ENCODE measurements at regions not wholly inside any gene's neighbourhood (a gene's known extent, or its start where the extent isn't known, plus 50 kb on each side); places are given as distances from the start of the nearest gene placed in this dataset.

DNA sequence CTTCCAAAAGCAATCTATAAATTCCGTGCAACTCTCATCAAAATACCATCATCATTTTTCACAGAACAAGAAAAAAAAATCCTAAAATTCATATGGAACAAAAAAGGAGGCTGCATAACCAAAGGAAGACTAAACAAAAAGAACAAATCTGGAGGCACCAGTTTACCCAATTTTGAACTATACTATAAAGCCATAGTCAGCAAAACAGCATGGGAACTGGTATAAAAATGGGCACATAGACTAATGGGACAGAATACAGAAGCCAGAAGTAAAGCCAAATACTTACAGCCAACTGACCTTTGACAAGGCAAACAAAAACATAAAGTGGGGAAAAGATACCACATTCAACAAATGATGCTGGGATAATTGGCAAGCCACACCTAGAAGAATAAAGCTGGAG is 753.5 kb upstream of the PABPC4L start:
- no peak overlapping the region for H3K4me3 ChIP-seq (ENCODE audit: low read depth, low read length)
- no peaks in the 10 kb centered on the region for H3K27me3 ChIP-seq (ENCODE audit: control insufficient read depth, insufficient read depth, low read length)
- TF ChIP-seq, protein P1, sequence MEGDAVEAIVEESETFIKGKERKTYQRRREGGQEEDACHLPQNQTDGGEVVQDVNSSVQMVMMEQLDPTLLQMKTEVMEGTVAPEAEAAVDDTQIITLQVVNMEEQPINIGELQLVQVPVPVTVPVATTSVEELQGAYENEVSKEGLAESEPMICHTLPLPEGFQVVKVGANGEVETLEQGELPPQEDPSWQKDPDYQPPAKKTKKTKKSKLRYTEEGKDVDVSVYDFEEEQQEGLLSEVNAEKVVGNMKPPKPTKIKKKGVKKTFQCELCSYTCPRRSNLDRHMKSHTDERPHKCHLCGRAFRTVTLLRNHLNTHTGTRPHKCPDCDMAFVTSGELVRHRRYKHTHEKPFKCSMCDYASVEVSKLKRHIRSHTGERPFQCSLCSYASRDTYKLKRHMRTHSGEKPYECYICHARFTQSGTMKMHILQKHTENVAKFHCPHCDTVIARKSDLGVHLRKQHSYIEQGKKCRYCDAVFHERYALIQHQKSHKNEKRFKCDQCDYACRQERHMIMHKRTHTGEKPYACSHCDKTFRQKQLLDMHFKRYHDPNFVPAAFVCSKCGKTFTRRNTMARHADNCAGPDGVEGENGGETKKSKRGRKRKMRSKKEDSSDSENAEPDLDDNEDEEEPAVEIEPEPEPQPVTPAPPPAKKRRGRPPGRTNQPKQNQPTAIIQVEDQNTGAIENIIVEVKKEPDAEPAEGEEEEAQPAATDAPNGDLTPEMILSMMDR (IDR thresholded peaks at IDR 0.05; ENCODE audit: insufficient read depth, low read length, poor library complexity, severe bottlenecking), result no peak
- no peak for DNase-seq (ENCODE audit: low read depth)
- no peaks in the 10 kb centered on the region for H3K36me3 ChIP-seq (ENCODE audit: control insufficient read depth, insufficient read depth, low read length)

DNA sequence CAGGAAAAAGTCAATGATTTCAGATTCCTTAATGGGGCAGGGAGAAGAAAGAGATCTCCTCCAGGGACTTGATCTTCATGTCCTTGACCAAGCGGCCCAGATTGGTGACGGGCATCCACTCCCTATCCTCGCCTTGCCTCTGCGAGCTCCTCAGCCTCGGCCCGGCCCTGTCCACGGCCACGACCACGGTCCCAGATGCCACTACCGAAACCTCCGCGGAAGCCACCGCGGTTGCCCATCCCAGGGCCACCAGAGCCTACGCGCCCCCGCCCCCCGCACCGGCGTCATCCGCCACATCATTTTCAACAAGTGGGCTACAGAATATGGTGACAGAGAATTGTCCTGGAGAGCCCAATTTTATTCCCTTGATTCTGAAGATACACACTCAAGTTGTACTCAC is 751.2 kb upstream of the PABPC4L start:
- Histone ChIP-seq H3K36me3 (ENCODE audit: control insufficient read depth, insufficient read depth, low read length) (no peaks in the 10 kb centered on the region), H3K27me3 (ENCODE audit: control insufficient read depth, insufficient read depth, low read length) (no peaks in the 10 kb centered on the region), H3K4me3 (ENCODE audit: low read depth, low read length) (no peak overlapping the region)
- DNase-seq (ENCODE audit: low read depth), result no peak
- TF ChIP-seq, protein P1 (IDR thresholded peaks at IDR 0.05; ENCODE audit: insufficient read depth, low read length, poor library complexity, severe bottlenecking), result no peak

DNA sequence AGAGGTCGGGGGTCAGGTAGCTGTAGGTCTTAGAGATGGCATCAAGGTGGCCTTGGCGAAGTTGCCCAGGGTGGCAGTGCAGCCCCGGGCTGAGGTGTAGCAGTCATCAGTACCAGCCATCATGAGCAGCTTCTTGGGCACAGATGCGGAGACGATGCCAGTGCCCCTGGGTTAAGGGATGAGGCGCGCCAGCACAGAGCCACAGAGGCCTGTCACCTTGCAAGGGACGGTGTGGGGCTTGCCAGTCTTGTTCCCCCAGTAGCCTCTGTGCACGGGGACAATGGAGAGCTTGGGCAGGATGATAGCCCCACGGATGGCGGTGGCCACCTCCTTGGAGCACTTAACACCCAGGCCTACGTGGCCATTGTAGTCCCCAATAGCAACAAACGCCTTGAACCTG is 750.7 kb upstream of the PABPC4L start:
- H3K4me3 ChIP-seq (ENCODE audit: low read depth, low read length), result no peak overlapping the region
- TF ChIP-seq, protein P1 (IDR thresholded peaks at IDR 0.05; ENCODE audit: insufficient read depth, low read length, poor library complexity, severe bottlenecking), result no peak
- no peaks in the 10 kb centered on the region for H3K27me3 ChIP-seq (ENCODE audit: control insufficient read depth, insufficient read depth, low read length)
- H3K36me3 ChIP-seq (ENCODE audit: control insufficient read depth, insufficient read depth, low read length), result no peaks in the 10 kb centered on the region
- no peak for DNase-seq (ENCODE audit: low read depth)

DNA sequence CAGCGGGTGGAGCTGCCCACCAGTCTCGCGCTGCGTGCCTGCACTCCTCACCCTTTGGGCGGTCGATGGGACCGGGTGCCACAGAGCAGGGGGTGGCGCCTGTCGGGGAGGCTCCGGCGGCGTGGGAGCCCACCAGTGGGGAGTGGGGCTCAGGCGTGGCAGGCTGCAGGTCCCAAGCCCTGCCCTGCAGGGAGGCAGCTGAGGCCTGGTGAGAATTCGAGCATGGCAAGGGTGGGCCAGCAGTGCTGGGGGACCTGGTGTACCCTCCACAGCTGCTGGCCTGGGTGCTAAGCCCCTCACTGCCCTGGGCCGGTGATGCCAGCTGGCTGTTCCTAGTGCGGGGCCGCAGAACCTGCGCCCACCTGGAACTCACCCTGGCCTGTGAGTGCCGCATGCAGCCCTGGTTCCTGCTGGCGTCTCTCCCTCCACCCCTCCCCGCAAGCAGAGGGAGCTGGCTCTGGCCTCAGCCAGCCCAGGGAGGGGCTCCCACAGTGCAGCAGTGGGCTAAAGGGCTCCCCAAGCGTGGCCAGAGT is 746.6 kb upstream of the PABPC4L start:
- TF ChIP-seq, protein P1 (IDR thresholded peaks at IDR 0.05; ENCODE audit: insufficient read depth, low read length, poor library complexity, severe bottlenecking), result no peak

DNA sequence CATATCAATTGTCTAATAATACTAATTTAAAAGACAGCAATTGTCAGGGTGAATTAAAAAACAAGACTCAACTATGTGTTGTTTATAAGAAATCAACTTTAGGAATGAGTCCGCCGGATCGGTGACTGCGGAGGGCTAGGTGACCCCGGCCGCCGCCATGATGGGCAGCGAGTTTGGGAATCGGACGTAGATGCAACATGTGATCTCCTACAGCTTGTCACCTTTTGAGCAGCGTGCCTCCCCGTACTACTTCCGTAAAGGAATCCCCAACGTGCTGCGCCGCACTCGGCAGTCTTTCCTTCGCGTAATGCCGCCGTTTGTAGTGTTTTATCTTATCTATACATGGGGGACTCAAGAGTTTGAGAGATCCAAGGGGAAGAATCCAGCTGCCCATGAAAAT is 742.5 kb upstream of the PABPC4L start:
- Histone ChIP-seq H3K27me3 (ENCODE audit: control insufficient read depth, insufficient read depth, low read length) (no peaks in the 10 kb centered on the region), H3K4me3 (ENCODE audit: low read depth, low read length) (no peak overlapping the region), H3K36me3 (ENCODE audit: control insufficient read depth, insufficient read depth, low read length) (no peaks in the 10 kb centered on the region)
- TF ChIP-seq, protein P1 (IDR thresholded peaks at IDR 0.05; ENCODE audit: insufficient read depth, low read length, poor library complexity, severe bottlenecking), result no peak
- no peak for DNase-seq (ENCODE audit: low read depth)

More for the DNA sequence above, 746.6 kb upstream of the PABPC4L start:
- Histone ChIP-seq H3K27me3 (ENCODE audit: control insufficient read depth, insufficient read depth, low read length) (no peaks in the 10 kb centered on the region), H3K4me3 (ENCODE audit: low read depth, low read length) (no peak overlapping the region), H3K36me3 (ENCODE audit: control insufficient read depth, insufficient read depth, low read length) (no peaks in the 10 kb centered on the region)
- no peak for DNase-seq (ENCODE audit: low read depth)

DNA sequence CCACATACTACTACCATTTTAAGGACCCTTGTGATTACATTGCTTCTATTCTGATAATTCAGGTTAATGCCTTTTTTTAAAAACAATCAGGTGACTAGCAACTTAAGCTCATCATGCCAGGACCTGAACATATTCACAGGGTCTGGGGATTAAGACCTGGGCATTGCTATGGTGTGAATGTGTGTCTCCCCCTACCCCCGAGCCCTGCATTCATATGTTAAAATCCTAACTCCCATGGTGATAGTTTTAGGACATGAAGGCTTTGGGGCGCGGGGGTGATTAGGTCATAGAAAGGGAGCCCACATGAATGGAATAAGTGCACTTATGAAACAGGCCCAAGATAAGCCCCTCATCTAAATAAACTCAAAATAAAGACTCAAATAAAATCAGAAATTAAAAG is 734.4 kb upstream of the PABPC4L start:
- Histone ChIP-seq H3K27me3 (ENCODE audit: control insufficient read depth, insufficient read depth, low read length) (no peaks in the 10 kb centered on the region), H3K4me3 (ENCODE audit: low read depth, low read length) (no peak overlapping the region), H3K36me3 (ENCODE audit: control insufficient read depth, insufficient read depth, low read length) (no peaks in the 10 kb centered on the region)
- TF ChIP-seq, protein P1 (IDR thresholded peaks at IDR 0.05; ENCODE audit: insufficient read depth, low read length, poor library complexity, severe bottlenecking), result no peak
- no peak for DNase-seq (ENCODE audit: low read depth)

Measured in kidney epithelial cell (primary cell).